ENCODE measurements at regions not wholly inside any gene's neighbourhood (a gene's known extent, or its start where the extent isn't known, plus 50 kb on each side); places are given as distances from the start of the nearest gene placed in this dataset.

DNA sequence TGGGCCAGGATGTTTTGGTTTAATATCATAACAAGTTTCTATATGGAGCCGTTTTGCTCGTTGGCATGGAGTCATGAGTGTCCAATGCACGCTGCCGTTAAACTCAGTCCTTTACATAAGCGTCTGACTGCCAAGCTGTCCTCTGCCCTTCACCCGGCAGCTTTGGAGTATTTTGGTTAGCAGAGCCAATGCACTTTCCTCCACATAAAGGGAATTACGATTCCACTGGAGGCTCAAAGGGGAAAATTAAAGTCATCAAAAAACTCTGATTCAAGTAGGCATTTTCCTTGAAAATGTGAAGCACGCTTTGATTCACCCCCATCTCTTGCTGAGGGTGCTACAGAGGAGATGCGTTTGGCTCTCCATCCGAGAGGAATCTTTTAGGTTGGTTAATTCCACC, 144.4 kb upstream of the ARGLU1 start:
- TF ChIP-seq, protein P1, sequence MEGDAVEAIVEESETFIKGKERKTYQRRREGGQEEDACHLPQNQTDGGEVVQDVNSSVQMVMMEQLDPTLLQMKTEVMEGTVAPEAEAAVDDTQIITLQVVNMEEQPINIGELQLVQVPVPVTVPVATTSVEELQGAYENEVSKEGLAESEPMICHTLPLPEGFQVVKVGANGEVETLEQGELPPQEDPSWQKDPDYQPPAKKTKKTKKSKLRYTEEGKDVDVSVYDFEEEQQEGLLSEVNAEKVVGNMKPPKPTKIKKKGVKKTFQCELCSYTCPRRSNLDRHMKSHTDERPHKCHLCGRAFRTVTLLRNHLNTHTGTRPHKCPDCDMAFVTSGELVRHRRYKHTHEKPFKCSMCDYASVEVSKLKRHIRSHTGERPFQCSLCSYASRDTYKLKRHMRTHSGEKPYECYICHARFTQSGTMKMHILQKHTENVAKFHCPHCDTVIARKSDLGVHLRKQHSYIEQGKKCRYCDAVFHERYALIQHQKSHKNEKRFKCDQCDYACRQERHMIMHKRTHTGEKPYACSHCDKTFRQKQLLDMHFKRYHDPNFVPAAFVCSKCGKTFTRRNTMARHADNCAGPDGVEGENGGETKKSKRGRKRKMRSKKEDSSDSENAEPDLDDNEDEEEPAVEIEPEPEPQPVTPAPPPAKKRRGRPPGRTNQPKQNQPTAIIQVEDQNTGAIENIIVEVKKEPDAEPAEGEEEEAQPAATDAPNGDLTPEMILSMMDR (IDR thresholded peaks at IDR 0.05): no peak
- TF ChIP-seq POLR2A (IDR thresholded peaks at IDR 0.05) (no peak), POLR2AphosphoS5 (IDR thresholded peaks at IDR 0.05) (no peak), EP300 (IDR thresholded peaks at IDR 0.05) (no peak)
